ENCODE measurements at regions not wholly inside any gene's neighbourhood (a gene's known extent, or its start where the extent isn't known, plus 50 kb on each side); places are given as distances from the start of the nearest gene placed in this dataset.

GRCh38 chr13:75038393-75039113 lies 443.4 kb downstream of the TBC1D4 start:
- DNase-seq: no peak

GRCh38 chr13:75025956-75026355 lies 456.0 kb downstream of the TBC1D4 start:
- DNase-seq: no peak

DNA sequence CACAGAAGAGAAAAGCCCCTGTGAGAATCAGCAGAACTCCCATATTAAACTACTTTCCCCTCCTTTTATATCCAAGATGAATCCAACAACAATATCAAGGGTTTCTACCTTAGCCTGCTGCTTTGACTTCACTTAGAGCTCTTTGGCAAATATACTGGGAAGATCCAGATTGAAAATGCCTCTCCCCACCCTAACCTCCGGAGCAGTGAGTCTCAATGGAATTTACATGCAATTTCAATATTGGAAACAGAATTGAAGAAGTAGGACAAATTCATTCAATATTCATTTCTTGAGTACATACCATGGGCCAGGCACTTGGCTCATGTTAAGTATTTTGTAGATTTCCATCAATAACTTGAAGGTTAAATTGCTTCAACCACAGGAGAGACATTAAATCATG lies 457.4 kb downstream of the TBC1D4 start:
- no peak for DNase-seq

DNA sequence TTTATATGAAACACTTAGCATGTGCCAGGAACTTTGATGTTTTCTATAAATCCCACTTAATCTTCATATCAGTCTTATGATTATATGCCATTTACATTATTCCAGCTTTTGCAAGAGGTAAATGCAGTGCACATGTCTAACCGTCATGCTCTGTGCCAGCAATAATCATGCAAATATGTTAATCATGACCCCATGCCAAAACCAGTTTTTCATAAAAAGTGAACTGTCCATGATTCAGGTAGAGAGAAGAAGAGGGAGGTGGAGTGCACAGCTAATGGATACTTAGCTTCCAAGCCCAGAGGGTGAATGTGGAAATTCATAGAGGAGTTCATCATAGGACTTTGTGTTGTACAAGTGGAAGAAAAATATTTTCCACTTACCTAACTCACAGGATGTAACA lies 458.4 kb downstream of the TBC1D4 start:
- no peak for DNase-seq

DNA sequence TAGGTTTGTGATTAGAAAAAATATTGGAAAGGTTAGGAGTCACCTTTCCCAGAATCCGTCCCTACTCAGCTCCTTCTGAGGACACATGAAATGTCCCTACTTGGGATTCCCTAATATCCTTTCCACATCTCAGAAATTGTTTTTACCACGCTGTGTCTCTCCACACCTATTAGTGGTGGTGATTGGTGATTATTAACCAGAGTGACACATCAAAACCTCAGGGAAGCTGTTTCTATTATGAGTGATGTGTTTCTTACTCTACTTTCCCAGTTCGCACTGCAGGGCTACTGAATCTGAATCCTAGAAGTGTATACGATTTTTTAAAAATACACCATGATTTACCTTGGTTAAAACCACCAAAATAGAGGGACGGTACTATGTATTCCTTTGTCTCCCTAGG lies 460.8 kb downstream of the TBC1D4 start:
- DNase-seq: no peak

GRCh38 chr13:75016225-75016624 lies 465.7 kb downstream of the TBC1D4 start:
- DNase-seq: no peak

DNA sequence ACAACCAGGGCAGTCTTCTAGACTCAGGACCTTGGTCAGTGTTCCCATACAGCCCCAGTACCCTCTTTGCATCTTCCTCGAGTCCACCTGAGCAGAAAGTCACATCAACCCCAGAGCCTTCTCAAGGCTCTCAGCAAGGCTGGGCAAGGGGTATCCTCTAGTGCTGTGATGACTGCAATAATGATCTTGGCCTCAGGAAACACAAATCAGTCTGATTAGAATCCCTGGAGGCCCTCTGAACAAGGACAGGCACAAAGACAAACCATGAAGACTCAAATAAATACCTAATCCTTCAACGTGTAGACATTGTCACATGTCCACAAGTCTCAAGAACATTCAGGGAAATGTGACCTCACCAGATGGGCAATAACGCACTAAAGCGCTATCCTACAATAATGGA lies 468.2 kb downstream of the TBC1D4 start:
- DNase-seq: no peak

GRCh38 chr13:75010941-75011340 lies 471.0 kb downstream of the TBC1D4 start:
- no peak for DNase-seq

DNA sequence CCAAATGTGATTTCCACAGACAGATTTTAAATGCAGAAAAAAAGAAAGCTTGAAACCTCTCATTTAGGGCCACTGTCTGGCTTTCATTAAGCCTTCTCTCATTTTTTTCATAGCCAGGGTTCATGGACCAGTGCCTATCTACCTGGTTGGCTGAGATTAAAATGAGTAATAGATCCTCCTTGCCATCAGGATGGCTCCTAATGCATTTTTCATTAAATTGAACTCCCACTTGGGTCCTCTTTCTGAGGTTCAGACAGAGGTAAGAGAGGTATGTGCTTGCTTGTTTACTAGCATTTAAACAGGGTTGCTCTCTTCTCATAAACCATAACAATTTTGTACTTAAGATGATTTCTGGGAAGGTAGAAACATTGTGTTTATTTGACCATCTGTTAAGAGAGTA lies 473.0 kb downstream of the TBC1D4 start:
- no peak for DNase-seq

DNA sequence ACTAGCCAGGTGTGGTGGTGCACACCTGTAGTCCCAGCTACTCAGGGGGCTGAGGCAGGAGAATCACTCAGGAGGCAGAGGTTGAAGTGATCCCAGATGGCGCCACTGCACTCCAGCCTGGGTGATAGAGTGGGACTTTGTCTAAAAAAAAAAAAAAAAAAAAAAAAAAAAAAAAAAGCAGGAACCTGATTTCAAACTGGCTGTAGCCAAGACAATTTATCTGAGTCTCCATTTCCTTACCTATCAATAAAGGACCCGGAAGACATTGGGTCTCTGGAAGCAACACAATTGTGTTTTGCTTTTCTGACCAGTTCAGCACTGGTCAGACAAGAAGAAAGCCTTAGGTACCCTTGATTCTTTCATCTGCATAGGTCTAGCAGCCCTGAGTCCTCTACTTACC lies 491.0 kb downstream of the TBC1D4 start:
- DNase-seq: no peak

DNA sequence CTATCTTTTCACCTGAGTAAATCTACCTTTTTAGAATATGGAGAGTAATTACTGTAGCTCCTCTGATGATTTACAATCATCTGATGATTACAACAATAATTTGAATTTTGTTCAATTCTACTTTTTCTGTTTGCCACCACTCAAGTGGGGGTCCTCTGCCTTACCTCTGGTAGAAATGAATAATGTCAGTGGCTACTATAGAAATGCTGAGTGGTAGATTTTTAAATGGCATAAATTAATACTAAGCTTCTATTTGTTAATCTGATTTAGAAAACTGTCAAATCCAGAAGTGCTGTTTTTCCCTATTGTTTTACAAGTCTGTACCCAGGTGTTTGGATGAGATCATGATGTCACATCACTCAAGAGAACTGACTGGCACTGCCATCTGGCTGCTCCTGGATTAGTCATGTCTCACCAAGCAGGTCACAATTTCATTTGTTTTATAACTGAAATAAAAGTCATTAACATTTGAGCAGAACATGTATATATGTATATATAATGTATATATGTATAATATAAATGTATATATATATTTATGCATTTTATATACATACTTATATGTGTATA lies 494.8 kb downstream of the TBC1D4 start:
- no peak for DNase-seq

DNA sequence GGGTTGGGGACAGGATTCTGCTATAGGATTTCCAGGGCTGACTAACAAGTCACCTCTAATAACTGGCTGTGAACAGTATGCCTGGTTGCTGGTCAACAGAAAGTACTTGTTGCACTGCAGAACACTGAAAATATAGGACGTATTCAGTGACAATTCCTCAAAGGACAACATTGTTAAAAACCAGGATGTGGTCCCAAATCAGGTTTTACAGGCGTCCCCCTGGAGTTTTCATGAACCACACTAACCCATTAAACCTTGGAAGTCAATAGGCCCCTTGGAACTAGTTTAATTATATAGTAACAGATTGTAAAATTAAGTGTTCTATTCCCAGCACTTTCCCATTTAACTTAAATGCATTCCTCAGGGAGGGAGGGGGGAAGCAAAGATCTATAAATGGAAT lies 495.4 kb downstream of the TBC1D4 start:
- DNase-seq: no peak

DNA sequence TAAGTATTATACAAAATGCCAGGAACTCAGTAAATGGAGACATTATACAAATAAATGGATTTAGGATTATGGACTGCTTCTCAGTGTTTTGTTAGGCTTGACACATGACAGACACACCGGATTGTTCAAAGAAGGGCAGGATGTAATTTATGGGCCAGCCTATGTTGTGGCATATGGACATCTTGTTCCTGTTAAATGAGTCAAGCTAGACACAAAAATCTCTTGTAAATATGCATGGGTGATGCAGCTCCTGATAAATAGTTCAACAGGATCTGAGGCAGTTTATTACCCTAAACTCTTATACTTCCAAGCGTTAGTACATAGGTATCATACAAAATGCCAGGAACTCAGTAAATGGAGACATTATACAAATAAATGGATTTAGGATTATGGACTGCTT lies 502.3 kb downstream of the TBC1D4 start:
- no peak for DNase-seq

GRCh38 chr13:74978591-74978990 lies 503.4 kb downstream of the TBC1D4 start:
- DNase-seq: no peak

- no peak for DNase-seq
These were observed 504.5 kb downstream of the TBC1D4 start for GRCh38 chr13:74977498-74977897.

- DNase-seq: no peak
These were observed 506.9 kb downstream of the TBC1D4 start for GRCh38 chr13:74975111-74975510.

DNA sequence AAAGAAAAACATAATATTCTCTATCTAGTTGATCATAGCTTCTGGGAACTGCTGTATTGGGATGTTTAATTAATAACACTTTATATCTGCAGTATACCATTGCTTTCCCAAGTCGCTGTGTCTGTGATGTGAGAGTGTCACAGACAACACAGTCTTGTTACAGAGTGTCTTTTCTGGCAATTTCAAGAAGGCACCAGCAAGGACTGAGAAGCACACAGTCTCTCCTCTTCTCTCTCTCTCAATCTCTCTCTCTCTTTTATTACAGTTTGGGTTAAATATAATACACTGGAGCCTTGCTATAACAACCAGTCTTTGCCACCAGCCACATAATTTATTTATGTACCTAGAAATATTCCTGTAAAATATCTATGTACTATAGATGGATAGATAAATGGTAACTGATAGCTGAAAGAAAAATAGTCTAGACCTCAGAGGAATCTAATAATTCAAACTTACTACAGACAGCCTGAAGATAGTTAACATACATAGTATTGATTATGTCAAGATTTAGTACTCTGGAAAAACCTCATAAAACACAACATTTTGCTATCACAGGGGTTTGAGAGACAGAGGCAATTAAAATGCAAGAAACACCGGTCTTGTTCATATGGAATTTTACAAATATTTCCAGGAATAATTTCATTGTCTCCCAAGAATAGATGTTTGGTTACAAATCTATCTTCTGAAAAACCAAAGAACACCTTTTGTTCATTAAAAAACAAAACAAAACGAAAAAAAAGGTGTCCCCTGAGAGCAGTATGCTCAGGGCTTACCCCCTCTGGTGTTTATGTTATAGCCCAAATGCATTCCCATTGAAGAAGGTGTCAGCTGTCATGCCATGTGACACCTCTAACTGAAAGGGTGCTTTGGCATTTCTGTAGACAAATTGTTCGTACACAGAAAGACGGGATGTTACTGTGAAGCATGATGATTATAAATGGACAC lies 507.8 kb downstream of the TBC1D4 start:
- no peak for DNase-seq

DNA sequence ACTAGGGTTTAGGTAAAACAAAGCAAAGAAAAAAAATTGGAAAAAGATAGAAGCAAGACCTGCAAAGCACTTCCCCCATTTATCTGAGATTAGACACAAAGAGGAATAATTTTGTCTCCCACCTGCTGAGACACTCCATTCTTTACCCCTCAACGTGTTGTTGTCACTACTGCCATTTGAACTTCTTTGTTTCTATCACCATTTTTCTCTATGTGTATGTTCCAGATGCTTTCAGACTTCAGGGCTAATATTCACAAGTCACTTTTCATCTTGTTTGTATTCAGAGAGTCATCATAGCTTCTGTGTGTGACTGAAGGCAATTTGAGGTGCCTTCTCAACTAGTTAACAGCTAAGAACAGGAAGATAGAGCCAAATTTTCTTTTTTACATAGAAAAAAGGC lies 512.5 kb downstream of the TBC1D4 start:
- no peak for DNase-seq

DNA sequence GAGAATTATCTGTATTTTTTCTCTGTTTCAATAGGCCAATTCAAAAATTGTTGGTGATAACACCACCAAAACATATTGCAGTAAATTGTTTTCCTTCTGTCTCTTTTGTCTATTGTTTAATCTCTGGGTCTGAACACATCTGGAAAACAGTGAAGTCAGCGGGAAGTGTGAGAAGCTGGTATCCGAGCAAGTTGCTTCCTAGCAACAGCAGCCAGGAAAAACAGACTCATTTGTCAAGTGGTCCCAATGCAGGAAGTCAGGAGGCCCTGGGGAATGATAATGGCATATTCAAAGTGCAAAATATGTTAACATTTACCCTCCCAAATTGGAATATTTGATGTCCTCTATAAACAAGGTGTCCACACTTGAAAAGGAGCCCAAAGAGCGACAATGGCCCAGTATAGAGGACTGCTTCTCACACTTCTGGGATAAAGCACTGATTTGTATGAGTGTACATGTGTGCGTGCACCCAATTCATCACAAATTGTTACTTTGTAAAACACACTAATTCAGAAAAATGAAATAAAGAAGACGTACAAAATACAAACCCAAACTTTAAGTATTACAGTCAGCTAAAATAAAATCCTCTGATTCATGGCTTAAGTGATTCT lies 515.0 kb downstream of the TBC1D4 start:
- no peak for DNase-seq

DNA sequence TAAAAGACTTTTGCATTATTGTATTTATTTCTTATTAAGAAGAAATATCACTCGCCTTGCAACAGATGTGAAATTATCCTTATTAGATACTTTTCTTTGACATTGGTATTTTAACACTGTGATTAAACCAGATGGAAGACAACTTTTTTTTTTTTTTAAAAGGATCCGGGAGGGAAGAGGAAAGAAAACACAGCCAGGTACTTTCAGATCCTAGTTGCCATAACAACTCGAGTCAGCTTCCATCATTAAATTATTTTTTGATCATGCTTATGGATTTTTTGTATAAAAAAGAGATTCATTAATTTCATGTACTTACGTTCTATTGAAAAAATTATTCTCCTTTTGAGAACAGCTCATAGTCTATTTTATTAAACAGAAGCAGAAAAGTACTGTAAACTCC lies 515.7 kb downstream of the TBC1D4 start:
- DNase-seq: no peak

DNA sequence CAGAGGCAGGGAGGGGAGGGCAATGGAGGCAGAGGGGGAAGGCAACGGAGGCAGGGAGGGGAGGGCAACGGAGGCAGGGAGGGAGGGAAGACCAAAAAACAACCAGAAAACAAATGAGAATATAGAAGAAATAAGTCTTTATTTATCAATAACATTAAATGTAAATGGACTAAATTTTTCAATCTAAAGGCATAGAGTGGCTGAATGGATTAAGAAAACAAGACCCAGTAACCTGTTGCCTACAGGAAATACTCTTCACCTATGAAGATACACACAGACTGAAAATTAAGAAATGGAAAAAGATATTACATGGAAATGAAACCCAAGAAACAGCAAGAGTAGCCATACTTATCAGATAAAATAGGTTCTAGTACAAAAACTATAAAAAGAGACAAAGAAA lies 536.3 kb downstream of the TBC1D4 start:
- no peak for DNase-seq

DNA sequence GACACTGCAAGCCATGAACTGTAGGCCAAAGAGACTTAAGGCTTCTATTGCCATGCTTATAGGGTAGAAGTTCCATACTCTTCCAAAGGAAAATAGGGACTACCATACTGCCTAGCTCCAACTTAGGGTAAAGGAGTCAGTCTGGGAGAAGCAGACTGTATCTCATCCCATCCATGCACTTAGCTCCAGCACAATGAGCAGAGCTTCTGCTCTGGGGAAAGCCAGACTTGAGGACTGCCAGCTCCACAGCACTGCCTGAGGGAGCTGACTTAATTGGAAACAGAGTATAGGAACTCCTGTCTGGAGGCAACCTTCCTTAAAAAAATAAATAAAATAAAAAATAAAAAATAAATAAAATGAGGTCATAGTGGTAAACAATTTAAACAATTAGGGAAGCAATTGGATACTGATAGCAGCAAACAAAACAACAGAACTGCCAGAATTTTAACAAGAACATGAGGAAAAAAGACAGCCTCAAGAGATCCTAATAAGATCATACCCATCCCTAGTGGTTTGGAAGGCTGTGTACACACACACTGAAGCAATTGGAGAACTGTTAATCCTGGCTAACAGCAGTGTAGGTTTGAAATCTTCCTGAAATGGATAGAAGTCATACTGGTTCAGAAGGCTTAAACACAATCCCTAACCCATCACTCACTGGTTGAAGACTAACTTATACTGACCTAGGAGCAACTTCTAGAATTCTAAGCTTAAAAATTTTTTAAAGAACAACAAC lies 550.1 kb downstream of the TBC1D4 start:
- DNase-seq: no peak

All from stimulated activated CD4-positive, alpha-beta T cell treated with anti-CD3 and anti-CD28 coated beads, Interleukin-4, amount 100 ng/mL, for 1 hour (primary cell).